Left lung (tissue), 4 donors: ENCODE measurements at regions not wholly inside any gene's neighbourhood (a gene's known extent, or its start where the extent isn't known, plus 50 kb on each side); places are given as distances from the start of the nearest gene placed in this dataset.
"Not testable (repeated sequence)": the region's sequence is repeated elsewhere in the genome, so short reads cannot be mapped to it uniquely, and the experiment has no call there.

Experiments
- ATAC-seq: fragments of 200-7000 bp; cut with Tn5 transposase; one replicate; pipeline ENCODE4 v1.9.1; 2020; ENCODE audit warnings: moderate library complexity
- DNase-seq, 4 donors: peaks; one replicate each; pipeline ENCODE4 v3.0.0-alpha.2; 2013 to 2020
- H3K27ac ChIP-seq, 2 donors: fragments of 200-600 bp; sonication (generic) in 1 of 2; one replicate each; pipeline versions ENCODE4 v1.5.0 to v1.8.0; 2020 to 2021
- H3K27me3 ChIP-seq, 2 donors: fragments of 200-600 bp; sonication (generic) in 1 of 2; one replicate each; pipeline versions ENCODE4 v1.5.0 to v1.8.0; 2020 to 2021
- H3K36me3 ChIP-seq, 2 donors: fragments of 200-600 bp; sonication (generic) in 1 of 2; one replicate each; pipeline versions ENCODE4 v1.5.0 to v1.8.0; 2020 to 2021
- H3K4me1 ChIP-seq, 2 donors: fragments of 200-600 bp; one replicate each; pipeline ENCODE4 v1.8.0; 2021
- H3K4me3 ChIP-seq, 2 donors: fragments of 200-600 bp; sonication (generic) in 1 of 2; one replicate each; pipeline versions ENCODE4 v1.5.0 to v1.8.0; 2020 to 2021; ENCODE audit warnings: mild to moderate bottlenecking in 1 of 2
- H3K9me3 ChIP-seq, 2 donors: fragments of 200-600 bp; sonication (generic) in 1 of 2; one replicate each; pipeline versions ENCODE4 v1.5.0 to v1.8.0; 2020 to 2021
- CTCF ChIP-seq, 2 donors: fragments of 200-600 bp; sonication (generic) in 1 of 2; IDR thresholded peaks; one replicate each; pipeline versions ENCODE4 v1.5.0 to v1.8.0; 2021; ENCODE audit warnings: antibody characterized with exemption in 2 of 2
- intact Hi-C, 2 donors: fragments of 100-400 bp; cut with DNase I; formaldehyde crosslinking; loops; one replicate each; pipeline versions ENCODE4 v1.11.2 to v1.14.2; 2022
- donor health status: DM: no; HTN: yes; CAD: no.
- donor health status: DM: no; HTN: no; CAD: no.

DNA sequence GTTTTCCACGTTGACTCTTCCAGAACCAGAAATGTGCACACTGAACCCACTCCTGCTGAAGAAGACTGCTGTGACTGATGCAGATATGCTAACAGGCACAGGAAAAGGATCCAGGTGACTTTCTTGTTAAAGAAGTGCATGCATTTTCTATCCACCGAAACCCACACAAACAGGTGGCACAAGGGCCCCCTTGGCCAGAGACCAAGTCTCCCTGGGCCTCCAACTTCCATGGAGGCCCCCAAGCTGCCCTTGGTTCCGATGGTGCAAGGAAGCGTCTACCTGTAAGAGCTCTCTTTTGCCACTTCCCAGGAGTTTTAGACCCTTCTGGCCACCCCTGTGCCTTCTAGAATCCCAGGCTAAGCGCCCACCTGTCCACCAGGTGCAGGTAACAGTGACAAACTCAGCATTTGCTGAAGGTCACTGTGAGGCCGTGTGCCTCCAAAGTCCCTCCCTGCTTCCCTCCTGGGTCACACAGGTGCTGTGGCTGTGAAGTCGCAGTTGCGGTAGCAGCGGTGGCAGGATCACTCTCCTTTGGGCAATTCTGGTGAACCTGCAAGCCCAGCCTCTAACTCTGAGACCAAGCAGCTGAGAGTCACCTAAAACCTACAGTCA is 134.8 kb downstream of the PXDC1 start:
- no peaks in the 10 kb centered on the region for H3K9me3 ChIP-seq
- H3K27ac ChIP-seq = no peak overlapping the region
- H3K36me3 ChIP-seq = no peaks in the 10 kb centered on the region
- H3K4me3 ChIP-seq = no peak overlapping the region
- DNase-seq (no peak), ATAC-seq (no peak)
- no peaks in the 10 kb centered on the region for H3K4me1 ChIP-seq
- no peak for TF ChIP-seq CTCF (IDR thresholded peaks at IDR 0.05)
- intact Hi-C loops = no loop called here
- no peaks in the 10 kb centered on the region for H3K27me3 ChIP-seq

- no peak for TF ChIP-seq CTCF (IDR thresholded peaks at IDR 0.05)
- no peaks in the 10 kb centered on the region for H3K36me3 ChIP-seq
- no peak for DNase-seq
Observed at GRCh38 chr6:3615391-3616380, 135.8 kb downstream of the PXDC1 start.

GRCh38 chr6:3614918-3615317 is 136.6 kb downstream of the PXDC1 start:
- no peak for DNase-seq
- Histone ChIP-seq H3K4me1 (no peaks in the 10 kb centered on the region), H3K4me3 (no peak overlapping the region), H3K36me3 (no peaks in the 10 kb centered on the region), H3K27ac (no peak overlapping the region), H3K9me3 (no peaks in the 10 kb centered on the region), H3K27me3 (no peaks in the 10 kb centered on the region)
- intact Hi-C loops = no loop called here
- no peak for TF ChIP-seq CTCF (IDR thresholded peaks at IDR 0.05)
- no peak for ATAC-seq

More at GRCh38 chr6:3615391-3616380, 135.8 kb downstream of the PXDC1 start:
- no peak overlapping the region for H3K27ac ChIP-seq
- no peaks in the 10 kb centered on the region for H3K4me1 ChIP-seq
- intact Hi-C loops = no loop called here
- H3K4me3 ChIP-seq = no peak overlapping the region
- no peaks in the 10 kb centered on the region for H3K9me3 ChIP-seq
- no peak for ATAC-seq
- H3K27me3 ChIP-seq = no peaks in the 10 kb centered on the region

GRCh38 chr6:3613565-3613964 is 137.9 kb downstream of the PXDC1 start:
- H3K27me3 ChIP-seq, H3K4me3 ChIP-seq, H3K4me1 ChIP-seq, H3K36me3 ChIP-seq, H3K9me3 ChIP-seq, ATAC-seq, DNase-seq, H3K27ac ChIP-seq, intact Hi-C loops: not testable (repeated sequence)

GRCh38 chr6:3612341-3613041 is 139.0 kb downstream of the PXDC1 start:
- Histone ChIP-seq H3K27ac (no peak overlapping the region), H3K4me1 (no peaks in the 10 kb centered on the region), H3K27me3 (no peaks in the 10 kb centered on the region), H3K36me3 (no peaks in the 10 kb centered on the region), H3K4me3 (no peak overlapping the region), H3K9me3 (no peaks in the 10 kb centered on the region)
- intact Hi-C loops = no loop called here
- TF ChIP-seq CTCF (IDR thresholded peaks at IDR 0.05) = no peak
- DNase-seq = no peak
- no peak for ATAC-seq
